GM23338 (cell line): ENCODE measurements at regions not wholly inside any gene's neighbourhood (a gene's known extent, or its start where the extent isn't known, plus 50 kb on each side); places are given as distances from the start of the nearest gene placed in this dataset.
A peak's percentile ranks its signal among the peaks of the same experiment; 100 is the strongest.

Source experiments
- ATAC-seq: fragments of 200-7000 bp; cut with Tn5 transposase; 3 replicates; pipeline ENCODE4 v1.9.1; 2020
- DNase-seq: peaks from one replicate; pipeline ENCODE4 v3.0.0-alpha.2; 2015; ENCODE audit warnings: low spot score
- H2AFZ ChIP-seq: fragments of 200-600 bp; sonication (generic); 2 replicates; pipeline ENCODE4 v1.8.0; 2016; ENCODE audit warnings: antibody characterized with exemption, mild to moderate bottlenecking, moderate library complexity
- H3F3A ChIP-seq: fragments of 200-600 bp; sonication (generic); replicated peaks from 2 replicates; pipeline ENCODE4 v1.8.0; 2017; ENCODE audit warnings: antibody characterized with exemption, mixed run types, low read depth
- H3K27ac ChIP-seq: fragments of 200-600 bp; sonication (generic); 2 replicates; pipeline ENCODE4 v1.6.1; 2016; ENCODE audit warnings: low read depth
- H3K27me3 ChIP-seq: fragments of 200-600 bp; sonication (generic); 2 replicates; pipeline ENCODE4 v1.8.0; 2016; ENCODE audit warnings: mild to moderate bottlenecking, mixed run types, moderate library complexity; ENCODE audit not compliant: insufficient read depth
- H3K36me3 ChIP-seq: fragments of 200-600 bp; sonication (generic); 2 replicates; pipeline ENCODE4 v1.8.0; 2016; ENCODE audit warnings: mild to moderate bottlenecking; ENCODE audit not compliant: insufficient read depth
- H3K4me1 ChIP-seq: fragments of 200-600 bp; sonication (generic); 2 replicates; pipeline ENCODE4 v1.8.0; 2016; ENCODE audit warnings: mild to moderate bottlenecking, moderate library complexity; ENCODE audit not compliant: insufficient read depth
- H3K4me2 ChIP-seq: fragments of 200-600 bp; sonication (generic); 2 replicates; pipeline ENCODE4 v1.7.1; 2017; ENCODE audit warnings: mixed run types
- H3K4me3 ChIP-seq: fragments of 200-600 bp; sonication (generic); 2 replicates; pipeline ENCODE4 v1.6.1; 2016; ENCODE audit warnings: mixed run types
- H3K79me2 ChIP-seq: fragments of 200-600 bp; sonication (generic); replicated peaks from 2 replicates; pipeline ENCODE4 v1.8.0; 2017; ENCODE audit warnings: mild to moderate bottlenecking; ENCODE audit not compliant: insufficient read depth
- H3K9me2 ChIP-seq: fragments of 200-600 bp; sonication (generic); 2 replicates; pipeline ENCODE4 v1.8.0; 2017; ENCODE audit not compliant: insufficient read depth
- H4K20me1 ChIP-seq: fragments of 200-600 bp; sonication (generic); replicated peaks from 2 replicates; pipeline ENCODE4 v1.8.0; 2017; ENCODE audit warnings: mild to moderate bottlenecking; ENCODE audit not compliant: insufficient read depth
- H3K27ac Mint-ChIP-seq: 2 replicates; pipeline ENCODE4 v1.8.0; 2020; ENCODE audit warnings: inconsistent platforms, mild to moderate bottlenecking, moderate library complexity, mixed read lengths
- H3K27me3 Mint-ChIP-seq: 3 replicates; pipeline ENCODE4 v1.8.0; 2022; ENCODE audit warnings: low read depth, mild to moderate bottlenecking, moderate library complexity, mixed read lengths, inconsistent platforms; ENCODE audit not compliant: insufficient read depth, poor library complexity
- H3K36me3 Mint-ChIP-seq: 3 replicates; pipeline ENCODE4 v1.8.0; 2021; ENCODE audit warnings: low read depth, mild to moderate bottlenecking, inconsistent platforms, moderate library complexity, mixed read lengths
- H3K4me1 Mint-ChIP-seq: 3 replicates; pipeline ENCODE4 v1.8.0; 2020; ENCODE audit warnings: mild to moderate bottlenecking, inconsistent platforms, mixed read lengths
- H3K4me3 Mint-ChIP-seq: 3 replicates; pipeline ENCODE4 v1.8.0; 2021; ENCODE audit warnings: moderate library complexity, mild to moderate bottlenecking, inconsistent platforms, mixed read lengths
- H3K9me3 Mint-ChIP-seq: 3 replicates; pipeline ENCODE4 v1.8.0; 2020; ENCODE audit warnings: moderate library complexity, mild to moderate bottlenecking, inconsistent platforms, mixed read lengths
- ETS1 ChIP-seq: IDR thresholded peaks from 2 replicates; pipeline ENCODE4 v1.6.1; 2016; ENCODE audit warnings: antibody characterized with exemption
- JUNB ChIP-seq: IDR thresholded peaks from one replicate; pipeline ENCODE4 v1.6.1; 2016; ENCODE audit warnings: antibody characterized with exemption; ENCODE audit not compliant: unreplicated experiment
- POLR2AphosphoS5 ChIP-seq: IDR thresholded peaks from 2 replicates; pipeline ENCODE4 v1.6.1; 2016; ENCODE audit warnings: antibody characterized with exemption, low read depth
- STAT1 ChIP-seq: IDR thresholded peaks from one replicate; pipeline ENCODE4 v1.6.1; 2016; ENCODE audit warnings: antibody characterized with exemption; ENCODE audit not compliant: unreplicated experiment
- ZNF114 ChIP-seq: fragments of 250-450 bp; sonication (Bioruptor Pico); IDR thresholded peaks from 2 replicates; pipeline ENCODE4 v1.5.0; 2020; ENCODE audit warnings: mild to moderate bottlenecking, moderate library complexity
- TF ChIP-seq, protein P1 (sequence below): IDR thresholded peaks from one replicate; pipeline ENCODE4 v1.6.1; 2018; ENCODE audit warnings: antibody characterized with exemption; ENCODE audit not compliant: unreplicated experiment
- TF ChIP-seq, protein P2 (sequence below), 2 experiments: fragments of 200-600 bp in 1 of 2; sonication (generic) in 1 of 2; conservative IDR thresholded peaks; 2 replicates each; pipeline versions ENCODE4 v1.5.1 to v1.6.1; 2016 to 2017; ENCODE audit warnings: antibody characterized with exemption in 2 of 2, low read depth in 2 of 2, mild to moderate bottlenecking in 2 of 2, moderate library complexity in 1 of 2

GRCh38 chr12:58415716-58416115 is 474.3 kb downstream of the ATP23 start (continued):
- no peak for TF ChIP-seq ZNF114 (CRISPR knock-in tag)

- Histone ChIP-seq H2AFZ (peak overlapping the region; percentile 94), H4K20me1 (no peaks in the 10 kb centered on the region), H3K4me1 (peaks cover 14% of the 10 kb centered on the region), H3K4me2 (peak overlapping the region; percentile 62; the same call in 1 of the 2 replicates), H3K36me3 (no peaks in the 10 kb centered on the region), H3F3A (no peaks in the 10 kb centered on the region), H3K9me2 (no peaks in the 10 kb centered on the region), H3K79me2 (no peaks in the 10 kb centered on the region), H3K27ac (no peak overlapping the region), H3K27me3 (no peaks in the 10 kb centered on the region), H3K4me3 (no peak overlapping the region)
- DNase-seq (no peak), ATAC-seq (no peak)
- H3K4me1 Mint-ChIP-seq = peaks cover 17% of the 10 kb centered on the region
- H3K4me3 Mint-ChIP-seq = no peak overlapping the region
- TF ChIP-seq, protein P1, sequence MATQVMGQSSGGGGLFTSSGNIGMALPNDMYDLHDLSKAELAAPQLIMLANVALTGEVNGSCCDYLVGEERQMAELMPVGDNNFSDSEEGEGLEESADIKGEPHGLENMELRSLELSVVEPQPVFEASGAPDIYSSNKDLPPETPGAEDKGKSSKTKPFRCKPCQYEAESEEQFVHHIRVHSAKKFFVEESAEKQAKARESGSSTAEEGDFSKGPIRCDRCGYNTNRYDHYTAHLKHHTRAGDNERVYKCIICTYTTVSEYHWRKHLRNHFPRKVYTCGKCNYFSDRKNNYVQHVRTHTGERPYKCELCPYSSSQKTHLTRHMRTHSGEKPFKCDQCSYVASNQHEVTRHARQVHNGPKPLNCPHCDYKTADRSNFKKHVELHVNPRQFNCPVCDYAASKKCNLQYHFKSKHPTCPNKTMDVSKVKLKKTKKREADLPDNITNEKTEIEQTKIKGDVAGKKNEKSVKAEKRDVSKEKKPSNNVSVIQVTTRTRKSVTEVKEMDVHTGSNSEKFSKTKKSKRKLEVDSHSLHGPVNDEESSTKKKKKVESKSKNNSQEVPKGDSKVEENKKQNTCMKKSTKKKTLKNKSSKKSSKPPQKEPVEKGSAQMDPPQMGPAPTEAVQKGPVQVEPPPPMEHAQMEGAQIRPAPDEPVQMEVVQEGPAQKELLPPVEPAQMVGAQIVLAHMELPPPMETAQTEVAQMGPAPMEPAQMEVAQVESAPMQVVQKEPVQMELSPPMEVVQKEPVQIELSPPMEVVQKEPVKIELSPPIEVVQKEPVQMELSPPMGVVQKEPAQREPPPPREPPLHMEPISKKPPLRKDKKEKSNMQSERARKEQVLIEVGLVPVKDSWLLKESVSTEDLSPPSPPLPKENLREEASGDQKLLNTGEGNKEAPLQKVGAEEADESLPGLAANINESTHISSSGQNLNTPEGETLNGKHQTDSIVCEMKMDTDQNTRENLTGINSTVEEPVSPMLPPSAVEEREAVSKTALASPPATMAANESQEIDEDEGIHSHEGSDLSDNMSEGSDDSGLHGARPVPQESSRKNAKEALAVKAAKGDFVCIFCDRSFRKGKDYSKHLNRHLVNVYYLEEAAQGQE = no peak
- TF ChIP-seq, protein P2, sequence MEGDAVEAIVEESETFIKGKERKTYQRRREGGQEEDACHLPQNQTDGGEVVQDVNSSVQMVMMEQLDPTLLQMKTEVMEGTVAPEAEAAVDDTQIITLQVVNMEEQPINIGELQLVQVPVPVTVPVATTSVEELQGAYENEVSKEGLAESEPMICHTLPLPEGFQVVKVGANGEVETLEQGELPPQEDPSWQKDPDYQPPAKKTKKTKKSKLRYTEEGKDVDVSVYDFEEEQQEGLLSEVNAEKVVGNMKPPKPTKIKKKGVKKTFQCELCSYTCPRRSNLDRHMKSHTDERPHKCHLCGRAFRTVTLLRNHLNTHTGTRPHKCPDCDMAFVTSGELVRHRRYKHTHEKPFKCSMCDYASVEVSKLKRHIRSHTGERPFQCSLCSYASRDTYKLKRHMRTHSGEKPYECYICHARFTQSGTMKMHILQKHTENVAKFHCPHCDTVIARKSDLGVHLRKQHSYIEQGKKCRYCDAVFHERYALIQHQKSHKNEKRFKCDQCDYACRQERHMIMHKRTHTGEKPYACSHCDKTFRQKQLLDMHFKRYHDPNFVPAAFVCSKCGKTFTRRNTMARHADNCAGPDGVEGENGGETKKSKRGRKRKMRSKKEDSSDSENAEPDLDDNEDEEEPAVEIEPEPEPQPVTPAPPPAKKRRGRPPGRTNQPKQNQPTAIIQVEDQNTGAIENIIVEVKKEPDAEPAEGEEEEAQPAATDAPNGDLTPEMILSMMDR (conservative IDR thresholded peaks at IDR 0.05; ENCODE audit: low read depth in 2 of 2) = peak in 1 of 2 experiments; percentile 23; a peak in 1 of 4 replicates
- H3K27ac Mint-ChIP-seq = no peak overlapping the region
- H3K36me3 Mint-ChIP-seq = no peaks in the 10 kb centered on the region
- no peaks in the 10 kb centered on the region for H3K9me3 Mint-ChIP-seq
- no peaks in the 10 kb centered on the region for H3K27me3 Mint-ChIP-seq
These were observed 474.9 kb downstream of the ATP23 start for GRCh38 chr12:58416236-58416635.

GRCh38 chr12:58419196-58419760 is 477.9 kb downstream of the ATP23 start:
- Histone ChIP-seq H2AFZ (peak overlapping the region; percentile 72; the same call in 1 of the 2 replicates), H3K4me1 (peaks cover 29% of the 10 kb centered on the region), H3K9me2 (no peaks in the 10 kb centered on the region), H3K27ac (no peak overlapping the region), H3F3A (no peaks in the 10 kb centered on the region), H3K36me3 (no peaks in the 10 kb centered on the region), H4K20me1 (no peaks in the 10 kb centered on the region), H3K79me2 (no peaks in the 10 kb centered on the region), H3K4me3 (no peak overlapping the region), H3K27me3 (no peaks in the 10 kb centered on the region), H3K4me2 (no peak overlapping the region)
- peaks cover 26% of the 10 kb centered on the region for H3K4me1 Mint-ChIP-seq
- H3K36me3 Mint-ChIP-seq = no peaks in the 10 kb centered on the region
- ATAC-seq (no peak), DNase-seq (no peak)
- no peak overlapping the region for H3K27ac Mint-ChIP-seq
- no peaks in the 10 kb centered on the region for H3K27me3 Mint-ChIP-seq
- H3K9me3 Mint-ChIP-seq = no peaks in the 10 kb centered on the region
- no peak overlapping the region for H3K4me3 Mint-ChIP-seq
- TF ChIP-seq POLR2AphosphoS5 = no peak
- no peak for TF ChIP-seq ETS1
- TF ChIP-seq ZNF114 (CRISPR knock-in tag) = no peak
- TF ChIP-seq STAT1 = no peak
- TF ChIP-seq, protein P2 (conservative IDR thresholded peaks at IDR 0.05; ENCODE audit: low read depth in 2 of 2) = no peak
- no peak for TF ChIP-seq JUNB
- TF ChIP-seq, protein P1 = no peak
